ENCODE measurements at regions not wholly inside any gene's neighbourhood (a gene's known extent, or its start where the extent isn't known, plus 50 kb on each side); places are given as distances from the start of the nearest gene placed in this dataset.

DNA sequence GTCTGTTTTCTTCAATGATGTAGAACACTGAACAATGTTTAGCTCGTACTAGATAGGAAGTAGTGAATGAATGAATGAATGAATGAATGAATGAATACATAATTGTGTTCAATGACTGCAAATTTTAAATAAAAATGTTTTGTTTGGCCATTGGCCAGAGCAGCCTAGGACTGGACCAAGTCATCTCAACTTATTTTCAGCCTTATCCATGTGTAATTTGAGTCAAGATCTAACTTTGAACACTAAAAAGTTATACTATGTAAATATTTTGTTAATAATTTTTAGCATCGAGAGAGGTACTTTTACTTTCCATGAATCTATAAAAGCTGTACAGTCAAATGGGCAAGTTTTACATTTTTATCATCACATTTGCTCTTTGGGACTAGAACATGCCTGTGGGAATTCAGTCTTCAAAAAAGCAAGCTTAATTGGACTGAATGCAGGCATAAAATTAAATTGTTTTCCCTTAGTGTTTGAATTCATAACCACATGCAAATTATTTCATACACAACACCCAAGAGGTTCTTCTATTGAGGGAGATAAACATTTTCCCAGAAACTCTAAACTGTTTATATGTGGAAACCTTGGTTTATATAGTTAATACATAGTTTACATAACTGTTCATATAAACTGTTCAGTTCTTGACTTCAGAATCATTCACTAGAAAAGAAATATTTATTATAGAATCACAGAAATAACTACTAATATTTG lies 222.1 kb upstream of the ANO3 start:
- no peaks in the 10 kb centered on the region for H4K20me1 ChIP-seq (ENCODE audit: control insufficient read depth, extremely low read depth, insufficient read depth, low read length)
- H3K9me3 ChIP-seq (ENCODE audit: control insufficient read depth, insufficient read depth, low read depth, low read length) = no peaks in the 10 kb centered on the region
- no peaks in the 10 kb centered on the region for H3K27me3 ChIP-seq (ENCODE audit: control insufficient read depth, insufficient read depth, low read length)
- DNase-seq (ENCODE audit: low read depth in 2 of 2) = peak in 1 of 2 donors; percentile 57
- no peak overlapping the region for H3K27ac ChIP-seq (ENCODE audit: insufficient read depth, low read length)
- no peak overlapping the region for H3K9ac ChIP-seq (ENCODE audit: insufficient read depth, low read length)
- no peak overlapping the region for H3K4me2 ChIP-seq (ENCODE audit: extremely low read depth, insufficient read depth, low read length)
- H3K36me3 ChIP-seq (ENCODE audit: control insufficient read depth, insufficient read depth, low read length) = no peaks in the 10 kb centered on the region
- TF ChIP-seq, protein P1, sequence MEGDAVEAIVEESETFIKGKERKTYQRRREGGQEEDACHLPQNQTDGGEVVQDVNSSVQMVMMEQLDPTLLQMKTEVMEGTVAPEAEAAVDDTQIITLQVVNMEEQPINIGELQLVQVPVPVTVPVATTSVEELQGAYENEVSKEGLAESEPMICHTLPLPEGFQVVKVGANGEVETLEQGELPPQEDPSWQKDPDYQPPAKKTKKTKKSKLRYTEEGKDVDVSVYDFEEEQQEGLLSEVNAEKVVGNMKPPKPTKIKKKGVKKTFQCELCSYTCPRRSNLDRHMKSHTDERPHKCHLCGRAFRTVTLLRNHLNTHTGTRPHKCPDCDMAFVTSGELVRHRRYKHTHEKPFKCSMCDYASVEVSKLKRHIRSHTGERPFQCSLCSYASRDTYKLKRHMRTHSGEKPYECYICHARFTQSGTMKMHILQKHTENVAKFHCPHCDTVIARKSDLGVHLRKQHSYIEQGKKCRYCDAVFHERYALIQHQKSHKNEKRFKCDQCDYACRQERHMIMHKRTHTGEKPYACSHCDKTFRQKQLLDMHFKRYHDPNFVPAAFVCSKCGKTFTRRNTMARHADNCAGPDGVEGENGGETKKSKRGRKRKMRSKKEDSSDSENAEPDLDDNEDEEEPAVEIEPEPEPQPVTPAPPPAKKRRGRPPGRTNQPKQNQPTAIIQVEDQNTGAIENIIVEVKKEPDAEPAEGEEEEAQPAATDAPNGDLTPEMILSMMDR (conservative IDR thresholded peaks at IDR 0.05 in 1 of 2, IDR thresholded peaks at IDR 0.05 in 1 of 2; ENCODE audit: low read depth in 1 of 2, low read length in 2 of 2) = no peak
- no peak for TF ChIP-seq EZH2 (IDR thresholded peaks at IDR 0.05; ENCODE audit: low read length, missing control alignments)
- H3K4me1 ChIP-seq (ENCODE audit: control insufficient read depth, extremely low read depth, insufficient read depth, low read length) = no peaks in the 10 kb centered on the region
- H2AFZ ChIP-seq (ENCODE audit: low read length) = no peak overlapping the region
- H3K4me3 ChIP-seq (replicated peaks in 1 of 4; ENCODE audit: control extremely low read depth in 1 of 4, insufficient read depth in 1 of 4, low read depth in 3 of 4, low read length in 4 of 4) = no peak overlapping the region
- no peaks in the 10 kb centered on the region for H3K79me2 ChIP-seq (ENCODE audit: control insufficient read depth, insufficient read depth, low read length)

DNA sequence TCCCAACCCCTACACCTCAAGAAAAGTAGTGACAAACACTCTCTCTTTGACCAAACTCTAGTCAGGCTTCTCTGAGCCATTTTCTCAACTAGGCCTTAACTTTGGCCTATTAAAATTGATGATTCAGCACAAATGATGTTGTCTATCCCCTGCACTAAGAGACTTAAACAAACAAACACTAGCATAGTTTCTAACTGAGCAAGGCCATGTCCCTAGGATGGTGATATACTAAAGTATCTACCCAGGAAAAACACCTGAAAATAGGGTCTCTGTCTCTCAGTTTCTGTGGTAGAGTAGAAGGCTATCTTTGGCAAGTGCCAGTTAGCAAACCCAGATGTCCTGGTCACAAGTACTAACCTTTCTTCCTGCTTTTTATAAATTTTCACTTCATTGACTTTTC lies 219.7 kb upstream of the ANO3 start:
- no peaks in the 10 kb centered on the region for H3K36me3 ChIP-seq (ENCODE audit: control insufficient read depth, insufficient read depth, low read length)
- H3K4me3 ChIP-seq (replicated peaks in 1 of 4; ENCODE audit: control extremely low read depth in 1 of 4, insufficient read depth in 1 of 4, low read depth in 3 of 4, low read length in 4 of 4) = no peak overlapping the region
- no peak overlapping the region for H3K9ac ChIP-seq (ENCODE audit: insufficient read depth, low read length)
- H3K4me2 ChIP-seq (ENCODE audit: extremely low read depth, insufficient read depth, low read length) = no peak overlapping the region
- no peak for DNase-seq (ENCODE audit: low read depth in 2 of 2)
- no peak overlapping the region for H2AFZ ChIP-seq (ENCODE audit: low read length)
- no peaks in the 10 kb centered on the region for H3K79me2 ChIP-seq (ENCODE audit: control insufficient read depth, insufficient read depth, low read length)
- no peak overlapping the region for H3K27ac ChIP-seq (ENCODE audit: insufficient read depth, low read length)
- H3K4me1 ChIP-seq (ENCODE audit: control insufficient read depth, extremely low read depth, insufficient read depth, low read length) = no peaks in the 10 kb centered on the region
- no peaks in the 10 kb centered on the region for H3K27me3 ChIP-seq (ENCODE audit: control insufficient read depth, insufficient read depth, low read length)
- H3K9me3 ChIP-seq (ENCODE audit: control insufficient read depth, insufficient read depth, low read depth, low read length) = no peaks in the 10 kb centered on the region
- no peaks in the 10 kb centered on the region for H4K20me1 ChIP-seq (ENCODE audit: control insufficient read depth, extremely low read depth, insufficient read depth, low read length)
- no peak for TF ChIP-seq EZH2 (IDR thresholded peaks at IDR 0.05; ENCODE audit: low read length, missing control alignments)
- TF ChIP-seq, protein P1 (conservative IDR thresholded peaks at IDR 0.05 in 1 of 2, IDR thresholded peaks at IDR 0.05 in 1 of 2; ENCODE audit: low read depth in 1 of 2, low read length in 2 of 2) = no peak

DNA sequence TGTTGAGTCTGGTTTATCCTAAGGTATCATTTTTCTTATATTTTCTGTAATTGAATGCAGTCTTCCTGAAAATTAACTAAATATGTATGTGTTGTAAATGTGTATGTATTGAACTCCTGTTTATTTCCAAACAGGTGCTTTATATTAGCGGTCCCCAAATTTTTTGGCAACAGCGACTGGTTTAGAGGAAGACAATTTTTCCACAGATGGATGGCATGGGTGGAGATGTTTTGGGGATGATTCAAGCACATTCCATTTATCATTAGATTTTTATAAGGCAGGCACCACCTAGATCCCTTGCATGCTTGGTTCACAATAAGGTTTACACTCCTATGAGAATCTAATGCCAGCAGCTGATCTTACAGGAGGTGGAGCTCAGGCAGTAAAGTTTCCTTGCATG lies 210.5 kb upstream of the ANO3 start:
- H3K9me3 ChIP-seq (ENCODE audit: control insufficient read depth, insufficient read depth, low read depth, low read length) = no peaks in the 10 kb centered on the region
- H3K4me3 ChIP-seq (replicated peaks in 1 of 4; ENCODE audit: control extremely low read depth in 1 of 4, insufficient read depth in 1 of 4, low read depth in 3 of 4, low read length in 4 of 4) = no peak overlapping the region
- TF ChIP-seq EZH2 (IDR thresholded peaks at IDR 0.05; ENCODE audit: low read length, missing control alignments) = no peak
- TF ChIP-seq, protein P1 (conservative IDR thresholded peaks at IDR 0.05 in 1 of 2, IDR thresholded peaks at IDR 0.05 in 1 of 2; ENCODE audit: low read depth in 1 of 2, low read length in 2 of 2) = no peak
- H3K4me2 ChIP-seq (ENCODE audit: extremely low read depth, insufficient read depth, low read length) = no peak overlapping the region
- no peak overlapping the region for H2AFZ ChIP-seq (ENCODE audit: low read length)
- no peaks in the 10 kb centered on the region for H3K27me3 ChIP-seq (ENCODE audit: control insufficient read depth, insufficient read depth, low read length)
- no peaks in the 10 kb centered on the region for H3K4me1 ChIP-seq (ENCODE audit: control insufficient read depth, extremely low read depth, insufficient read depth, low read length)
- H3K27ac ChIP-seq (ENCODE audit: insufficient read depth, low read length) = no peak overlapping the region
- no peaks in the 10 kb centered on the region for H4K20me1 ChIP-seq (ENCODE audit: control insufficient read depth, extremely low read depth, insufficient read depth, low read length)
- H3K79me2 ChIP-seq (ENCODE audit: control insufficient read depth, insufficient read depth, low read length) = no peaks in the 10 kb centered on the region
- DNase-seq (ENCODE audit: low read depth in 2 of 2) = no peak
- no peaks in the 10 kb centered on the region for H3K36me3 ChIP-seq (ENCODE audit: control insufficient read depth, insufficient read depth, low read length)
- no peak overlapping the region for H3K9ac ChIP-seq (ENCODE audit: insufficient read depth, low read length)

All from fibroblast of lung (primary cell).